GM23338 (cell line): ENCODE measurements at regions not wholly inside any gene's neighbourhood (a gene's known extent, or its start where the extent isn't known, plus 50 kb on each side); places are given as distances from the start of the nearest gene placed in this dataset.

Source experiments
- ATAC-seq: fragments of 200-7000 bp; cut with Tn5 transposase; 3 replicates; pipeline ENCODE4 v1.9.1; 2020
- DNase-seq: peaks from one replicate; pipeline ENCODE4 v3.0.0-alpha.2; 2015; ENCODE audit warnings: low spot score
- H2AFZ ChIP-seq: fragments of 200-600 bp; sonication (generic); 2 replicates; pipeline ENCODE4 v1.8.0; 2016; ENCODE audit warnings: antibody characterized with exemption, mild to moderate bottlenecking, moderate library complexity
- H3F3A ChIP-seq: fragments of 200-600 bp; sonication (generic); replicated peaks from 2 replicates; pipeline ENCODE4 v1.8.0; 2017; ENCODE audit warnings: antibody characterized with exemption, mixed run types, low read depth
- H3K27ac ChIP-seq: fragments of 200-600 bp; sonication (generic); 2 replicates; pipeline ENCODE4 v1.6.1; 2016; ENCODE audit warnings: low read depth
- H3K27me3 ChIP-seq: fragments of 200-600 bp; sonication (generic); 2 replicates; pipeline ENCODE4 v1.8.0; 2016; ENCODE audit warnings: mild to moderate bottlenecking, mixed run types, moderate library complexity; ENCODE audit not compliant: insufficient read depth
- H3K36me3 ChIP-seq: fragments of 200-600 bp; sonication (generic); 2 replicates; pipeline ENCODE4 v1.8.0; 2016; ENCODE audit warnings: mild to moderate bottlenecking; ENCODE audit not compliant: insufficient read depth
- H3K4me1 ChIP-seq: fragments of 200-600 bp; sonication (generic); 2 replicates; pipeline ENCODE4 v1.8.0; 2016; ENCODE audit warnings: mild to moderate bottlenecking, moderate library complexity; ENCODE audit not compliant: insufficient read depth
- H3K4me2 ChIP-seq: fragments of 200-600 bp; sonication (generic); 2 replicates; pipeline ENCODE4 v1.7.1; 2017; ENCODE audit warnings: mixed run types
- H3K4me3 ChIP-seq: fragments of 200-600 bp; sonication (generic); 2 replicates; pipeline ENCODE4 v1.6.1; 2016; ENCODE audit warnings: mixed run types
- H3K79me2 ChIP-seq: fragments of 200-600 bp; sonication (generic); replicated peaks from 2 replicates; pipeline ENCODE4 v1.8.0; 2017; ENCODE audit warnings: mild to moderate bottlenecking; ENCODE audit not compliant: insufficient read depth
- H3K9me2 ChIP-seq: fragments of 200-600 bp; sonication (generic); 2 replicates; pipeline ENCODE4 v1.8.0; 2017; ENCODE audit not compliant: insufficient read depth
- H4K20me1 ChIP-seq: fragments of 200-600 bp; sonication (generic); replicated peaks from 2 replicates; pipeline ENCODE4 v1.8.0; 2017; ENCODE audit warnings: mild to moderate bottlenecking; ENCODE audit not compliant: insufficient read depth
- H3K27ac Mint-ChIP-seq: 2 replicates; pipeline ENCODE4 v1.8.0; 2020; ENCODE audit warnings: inconsistent platforms, mild to moderate bottlenecking, moderate library complexity, mixed read lengths
- H3K27me3 Mint-ChIP-seq: 3 replicates; pipeline ENCODE4 v1.8.0; 2022; ENCODE audit warnings: low read depth, mild to moderate bottlenecking, moderate library complexity, mixed read lengths, inconsistent platforms; ENCODE audit not compliant: insufficient read depth, poor library complexity
- H3K36me3 Mint-ChIP-seq: 3 replicates; pipeline ENCODE4 v1.8.0; 2021; ENCODE audit warnings: low read depth, mild to moderate bottlenecking, inconsistent platforms, moderate library complexity, mixed read lengths
- H3K4me1 Mint-ChIP-seq: 3 replicates; pipeline ENCODE4 v1.8.0; 2020; ENCODE audit warnings: mild to moderate bottlenecking, inconsistent platforms, mixed read lengths
- H3K4me3 Mint-ChIP-seq: 3 replicates; pipeline ENCODE4 v1.8.0; 2021; ENCODE audit warnings: moderate library complexity, mild to moderate bottlenecking, inconsistent platforms, mixed read lengths
- H3K9me3 Mint-ChIP-seq: 3 replicates; pipeline ENCODE4 v1.8.0; 2020; ENCODE audit warnings: moderate library complexity, mild to moderate bottlenecking, inconsistent platforms, mixed read lengths
- CREB1 ChIP-seq: fragments of 250-450 bp; sonication (Bioruptor Pico); IDR thresholded peaks from 2 replicates; pipeline ENCODE4 v1.5.0; 2020; ENCODE audit warnings: low read depth, mild to moderate bottlenecking, moderate library complexity
- EZH2phosphoT487 ChIP-seq: fragments of 200-600 bp; sonication (generic); IDR thresholded peaks from one replicate; pipeline ENCODE4 v1.8.1; 2018; ENCODE audit warnings: antibody characterized with exemption; ENCODE audit not compliant: unreplicated experiment
- JUNB ChIP-seq: IDR thresholded peaks from one replicate; pipeline ENCODE4 v1.6.1; 2016; ENCODE audit warnings: antibody characterized with exemption; ENCODE audit not compliant: unreplicated experiment
- NANOG ChIP-seq: IDR thresholded peaks from 2 replicates; pipeline ENCODE4 v1.6.1; 2016; ENCODE audit warnings: antibody characterized with exemption, borderline replicate concordance
- POLR2AphosphoS5 ChIP-seq: IDR thresholded peaks from 2 replicates; pipeline ENCODE4 v1.6.1; 2016; ENCODE audit warnings: antibody characterized with exemption, low read depth
- STAT1 ChIP-seq: IDR thresholded peaks from one replicate; pipeline ENCODE4 v1.6.1; 2016; ENCODE audit warnings: antibody characterized with exemption; ENCODE audit not compliant: unreplicated experiment
- ZNF114 ChIP-seq: fragments of 250-450 bp; sonication (Bioruptor Pico); IDR thresholded peaks from 2 replicates; pipeline ENCODE4 v1.5.0; 2020; ENCODE audit warnings: mild to moderate bottlenecking, moderate library complexity
- ZNF331 ChIP-seq: fragments of 250-450 bp; sonication (Bioruptor Pico); IDR thresholded peaks from 2 replicates; pipeline ENCODE4 v1.5.0; 2020; ENCODE audit warnings: low read depth, mild to moderate bottlenecking, moderate library complexity
- ZNF462 ChIP-seq: fragments of 250-450 bp; sonication (Bioruptor Pico); IDR thresholded peaks from 2 replicates; pipeline ENCODE4 v1.5.0; 2020; ENCODE audit warnings: mild to moderate bottlenecking, moderate library complexity
- TF ChIP-seq, protein P1 (sequence below): IDR thresholded peaks from 2 replicates; pipeline ENCODE4 v1.6.1; 2016; ENCODE audit warnings: antibody characterized with exemption
- TF ChIP-seq, protein P2 (sequence below): IDR thresholded peaks from one replicate; pipeline ENCODE4 v1.6.1; 2018; ENCODE audit warnings: antibody characterized with exemption; ENCODE audit not compliant: unreplicated experiment

- no peak for DNase-seq
- no peaks in the 10 kb centered on the region for H3K9me2 ChIP-seq
- Mint-ChIP-seq H3K27me3 (peaks cover 7% of the 10 kb centered on the region), H3K36me3 (peaks cover 23% of the 10 kb centered on the region; the same call in 2 of the 3 replicates), H3K4me3 (no peak overlapping the region), H3K27ac (no peak overlapping the region), H3K4me1 (peaks cover 11% of the 10 kb centered on the region), H3K9me3 (peaks cover 33% of the 10 kb centered on the region)
- H2AFZ ChIP-seq: no peak overlapping the region
- no peak overlapping the region for H3K27ac ChIP-seq
- H3K4me1 ChIP-seq: peaks cover 5% of the 10 kb centered on the region; the same call in 1 of the 2 replicates
- no peaks in the 10 kb centered on the region for H4K20me1 ChIP-seq
- H3F3A ChIP-seq: no peaks in the 10 kb centered on the region
- H3K36me3 ChIP-seq: no peaks in the 10 kb centered on the region
- H3K79me2 ChIP-seq: no peaks in the 10 kb centered on the region
- H3K4me2 ChIP-seq: no peak overlapping the region
- H3K4me3 ChIP-seq: no peak overlapping the region
- H3K27me3 ChIP-seq: no peaks in the 10 kb centered on the region
- ATAC-seq: no peak
- no peak for TF ChIP-seq STAT1
- TF ChIP-seq POLR2AphosphoS5: no peak
- no peak for TF ChIP-seq CREB1 (CRISPR knock-in tag)
- no peak for TF ChIP-seq ZNF331
Measured at GRCh38 chr12:89153341-89153740, 199.0 kb downstream of the DUSP6 start.

DNA sequence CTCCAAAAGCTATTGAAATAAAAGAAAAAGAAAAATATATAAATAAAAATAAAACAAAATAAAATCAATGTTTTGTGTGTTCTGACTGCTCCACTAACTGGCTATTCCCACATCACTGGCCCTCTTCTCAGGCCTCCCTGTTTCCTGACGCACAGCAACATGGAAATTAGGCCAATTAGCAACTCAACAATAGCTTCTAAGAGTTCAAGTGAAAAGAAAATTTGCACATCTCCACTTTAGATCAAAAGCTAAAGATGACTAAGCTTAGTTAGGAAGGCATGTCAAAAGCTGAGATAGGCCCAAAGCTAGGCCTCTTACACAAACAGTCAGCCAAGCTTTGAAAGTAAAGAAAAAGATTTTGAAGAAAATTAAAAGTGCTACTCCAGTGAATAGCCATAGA lies 200.8 kb downstream of the DUSP6 start:
- H3K36me3 Mint-ChIP-seq: peaks cover 23% of the 10 kb centered on the region; the same call in 2 of the 3 replicates
- Histone ChIP-seq H4K20me1 (no peaks in the 10 kb centered on the region), H3K27ac (no peak overlapping the region), H3K4me1 (peaks cover 5% of the 10 kb centered on the region; the same call in 1 of the 2 replicates), H3K9me2 (no peaks in the 10 kb centered on the region), H3K4me2 (0 out of 2 replicates have a peak overlapping the region, but pooled peaks have one; percentile 6), H3K79me2 (no peaks in the 10 kb centered on the region), H3K36me3 (no peaks in the 10 kb centered on the region), H3K27me3 (no peaks in the 10 kb centered on the region), H2AFZ (no peak overlapping the region), H3K4me3 (no peak overlapping the region), H3F3A (no peaks in the 10 kb centered on the region)
- no peak overlapping the region for H3K27ac Mint-ChIP-seq
- H3K27me3 Mint-ChIP-seq: peaks cover 7% of the 10 kb centered on the region
- H3K9me3 Mint-ChIP-seq: peaks cover 33% of the 10 kb centered on the region
- DNase-seq (peak; percentile 28), ATAC-seq (0 out of 3 replicates have a peak, but pooled peaks have one; percentile 34)
- H3K4me1 Mint-ChIP-seq: peaks cover 8% of the 10 kb centered on the region
- H3K4me3 Mint-ChIP-seq: no peak overlapping the region
- no peak for TF ChIP-seq JUNB
- TF ChIP-seq, protein P1, sequence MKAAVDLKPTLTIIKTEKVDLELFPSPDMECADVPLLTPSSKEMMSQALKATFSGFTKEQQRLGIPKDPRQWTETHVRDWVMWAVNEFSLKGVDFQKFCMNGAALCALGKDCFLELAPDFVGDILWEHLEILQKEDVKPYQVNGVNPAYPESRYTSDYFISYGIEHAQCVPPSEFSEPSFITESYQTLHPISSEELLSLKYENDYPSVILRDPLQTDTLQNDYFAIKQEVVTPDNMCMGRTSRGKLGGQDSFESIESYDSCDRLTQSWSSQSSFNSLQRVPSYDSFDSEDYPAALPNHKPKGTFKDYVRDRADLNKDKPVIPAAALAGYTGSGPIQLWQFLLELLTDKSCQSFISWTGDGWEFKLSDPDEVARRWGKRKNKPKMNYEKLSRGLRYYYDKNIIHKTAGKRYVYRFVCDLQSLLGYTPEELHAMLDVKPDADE: no peak
- TF ChIP-seq CREB1 (CRISPR knock-in tag): no peak
- TF ChIP-seq POLR2AphosphoS5: no peak
- no peak for TF ChIP-seq ZNF331
- no peak for TF ChIP-seq ZNF462 (CRISPR knock-in tag)
- TF ChIP-seq STAT1: no peak
- no peak for TF ChIP-seq NANOG
- TF ChIP-seq, protein P2, sequence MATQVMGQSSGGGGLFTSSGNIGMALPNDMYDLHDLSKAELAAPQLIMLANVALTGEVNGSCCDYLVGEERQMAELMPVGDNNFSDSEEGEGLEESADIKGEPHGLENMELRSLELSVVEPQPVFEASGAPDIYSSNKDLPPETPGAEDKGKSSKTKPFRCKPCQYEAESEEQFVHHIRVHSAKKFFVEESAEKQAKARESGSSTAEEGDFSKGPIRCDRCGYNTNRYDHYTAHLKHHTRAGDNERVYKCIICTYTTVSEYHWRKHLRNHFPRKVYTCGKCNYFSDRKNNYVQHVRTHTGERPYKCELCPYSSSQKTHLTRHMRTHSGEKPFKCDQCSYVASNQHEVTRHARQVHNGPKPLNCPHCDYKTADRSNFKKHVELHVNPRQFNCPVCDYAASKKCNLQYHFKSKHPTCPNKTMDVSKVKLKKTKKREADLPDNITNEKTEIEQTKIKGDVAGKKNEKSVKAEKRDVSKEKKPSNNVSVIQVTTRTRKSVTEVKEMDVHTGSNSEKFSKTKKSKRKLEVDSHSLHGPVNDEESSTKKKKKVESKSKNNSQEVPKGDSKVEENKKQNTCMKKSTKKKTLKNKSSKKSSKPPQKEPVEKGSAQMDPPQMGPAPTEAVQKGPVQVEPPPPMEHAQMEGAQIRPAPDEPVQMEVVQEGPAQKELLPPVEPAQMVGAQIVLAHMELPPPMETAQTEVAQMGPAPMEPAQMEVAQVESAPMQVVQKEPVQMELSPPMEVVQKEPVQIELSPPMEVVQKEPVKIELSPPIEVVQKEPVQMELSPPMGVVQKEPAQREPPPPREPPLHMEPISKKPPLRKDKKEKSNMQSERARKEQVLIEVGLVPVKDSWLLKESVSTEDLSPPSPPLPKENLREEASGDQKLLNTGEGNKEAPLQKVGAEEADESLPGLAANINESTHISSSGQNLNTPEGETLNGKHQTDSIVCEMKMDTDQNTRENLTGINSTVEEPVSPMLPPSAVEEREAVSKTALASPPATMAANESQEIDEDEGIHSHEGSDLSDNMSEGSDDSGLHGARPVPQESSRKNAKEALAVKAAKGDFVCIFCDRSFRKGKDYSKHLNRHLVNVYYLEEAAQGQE: no peak
- no peak for TF ChIP-seq EZH2phosphoT487
- no peak for TF ChIP-seq ZNF114 (CRISPR knock-in tag)
